DND-41 (cell line): ENCODE measurements at regions not wholly inside any gene's neighbourhood (a gene's known extent, or its start where the extent isn't known, plus 50 kb on each side); places are given as distances from the start of the nearest gene placed in this dataset.

ENCODE experiments used
- EZH2 ChIP-seq: IDR thresholded peaks from 3 replicates; pipeline ENCODE4 v1.6.1; 2012; ENCODE audit warnings: borderline replicate concordance, low read depth, mild to moderate bottlenecking, moderate library complexity, low read length, inconsistent platforms; ENCODE audit not compliant: severe bottlenecking
- TF ChIP-seq, protein P1 (sequence below): IDR thresholded peaks from 2 replicates; pipeline ENCODE4 v1.5.1; 2012; ENCODE audit warnings: borderline replicate concordance, low read length, moderate library complexity, mild to moderate bottlenecking; ENCODE audit not compliant: poor library complexity, severe bottlenecking; ENCODE audit errors: extremely low read depth

DNA sequence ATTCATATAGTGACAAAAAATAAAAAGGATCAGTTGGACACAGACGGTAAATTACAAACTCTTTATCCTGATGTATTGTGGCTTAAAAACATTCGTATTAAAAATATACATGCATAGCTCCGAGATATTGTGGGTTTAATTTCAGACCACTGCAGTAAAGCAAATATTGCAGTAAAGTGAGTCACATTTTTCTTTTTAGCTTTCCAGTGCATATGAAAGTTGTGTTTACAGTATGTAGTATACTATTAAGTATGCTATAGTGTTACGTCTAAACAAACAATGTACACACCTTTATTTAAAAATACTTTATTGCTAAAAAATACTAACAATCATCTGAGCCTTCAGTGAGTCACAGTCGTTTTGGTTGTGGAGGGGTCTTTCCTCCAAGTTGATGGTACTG is 551.8 kb downstream of the CETN3 start:
- TF ChIP-seq, protein P1, sequence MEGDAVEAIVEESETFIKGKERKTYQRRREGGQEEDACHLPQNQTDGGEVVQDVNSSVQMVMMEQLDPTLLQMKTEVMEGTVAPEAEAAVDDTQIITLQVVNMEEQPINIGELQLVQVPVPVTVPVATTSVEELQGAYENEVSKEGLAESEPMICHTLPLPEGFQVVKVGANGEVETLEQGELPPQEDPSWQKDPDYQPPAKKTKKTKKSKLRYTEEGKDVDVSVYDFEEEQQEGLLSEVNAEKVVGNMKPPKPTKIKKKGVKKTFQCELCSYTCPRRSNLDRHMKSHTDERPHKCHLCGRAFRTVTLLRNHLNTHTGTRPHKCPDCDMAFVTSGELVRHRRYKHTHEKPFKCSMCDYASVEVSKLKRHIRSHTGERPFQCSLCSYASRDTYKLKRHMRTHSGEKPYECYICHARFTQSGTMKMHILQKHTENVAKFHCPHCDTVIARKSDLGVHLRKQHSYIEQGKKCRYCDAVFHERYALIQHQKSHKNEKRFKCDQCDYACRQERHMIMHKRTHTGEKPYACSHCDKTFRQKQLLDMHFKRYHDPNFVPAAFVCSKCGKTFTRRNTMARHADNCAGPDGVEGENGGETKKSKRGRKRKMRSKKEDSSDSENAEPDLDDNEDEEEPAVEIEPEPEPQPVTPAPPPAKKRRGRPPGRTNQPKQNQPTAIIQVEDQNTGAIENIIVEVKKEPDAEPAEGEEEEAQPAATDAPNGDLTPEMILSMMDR = no peak
- TF ChIP-seq EZH2 = no peak
